ENCODE measurements at regions not wholly inside any gene's neighbourhood (a gene's known extent, or its start where the extent isn't known, plus 50 kb on each side); places are given as distances from the start of the nearest gene placed in this dataset.

DNA sequence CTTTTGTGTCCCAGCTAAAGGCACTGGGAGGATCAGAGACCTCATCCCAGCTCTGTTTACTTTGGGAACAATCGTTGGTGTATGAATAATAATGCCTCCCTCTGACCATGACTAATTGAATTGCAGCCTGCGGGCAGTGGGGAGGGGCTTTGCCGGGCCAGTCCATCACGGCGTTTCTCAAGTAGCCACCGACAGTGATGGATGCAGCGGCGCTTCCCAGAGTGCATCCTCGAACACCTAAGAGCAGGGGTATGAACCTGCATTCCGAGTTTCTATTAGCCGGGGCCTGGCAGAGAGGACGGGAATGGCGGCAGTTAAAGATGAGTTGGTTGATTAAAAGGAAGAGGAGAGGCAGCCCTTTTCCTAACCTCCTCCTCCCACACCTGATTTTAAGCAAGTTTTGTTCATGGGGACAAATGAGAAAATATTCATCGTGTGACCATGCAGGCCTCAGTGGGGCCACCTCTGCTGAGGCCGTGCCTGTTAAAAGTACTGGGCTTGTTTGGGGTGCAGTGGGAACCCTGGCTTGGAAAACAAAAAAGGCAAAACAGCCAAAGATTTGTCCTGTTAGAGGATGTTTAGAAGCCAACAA is 154.1 kb downstream of the FOXA2 start:
- peak; percentile 59 for DNase-seq

GRCh38 chr20:22429175-22430153 is 154.9 kb downstream of the FOXA2 start:
- no peak for DNase-seq

DNA sequence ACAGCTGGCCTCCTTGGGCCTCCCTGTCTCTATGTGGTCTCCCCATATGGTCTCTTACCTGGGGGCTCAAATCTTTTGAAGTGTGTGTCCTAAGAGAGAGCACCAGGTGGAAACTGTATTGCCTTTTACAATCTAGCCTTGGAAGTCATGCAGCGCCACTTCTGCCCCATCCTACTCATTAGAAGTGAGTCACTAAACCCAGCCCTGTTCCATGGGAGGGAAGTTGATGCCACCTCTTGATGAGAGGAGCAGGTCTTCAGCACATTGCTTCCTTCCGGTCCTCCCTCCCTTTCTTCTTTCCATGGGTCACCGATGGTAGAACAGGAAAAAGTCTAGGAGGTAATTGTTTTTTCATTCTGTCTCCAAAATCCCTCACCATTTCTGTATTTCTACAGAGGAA is 156.3 kb downstream of the FOXA2 start:
- DNase-seq: no peak

DNA sequence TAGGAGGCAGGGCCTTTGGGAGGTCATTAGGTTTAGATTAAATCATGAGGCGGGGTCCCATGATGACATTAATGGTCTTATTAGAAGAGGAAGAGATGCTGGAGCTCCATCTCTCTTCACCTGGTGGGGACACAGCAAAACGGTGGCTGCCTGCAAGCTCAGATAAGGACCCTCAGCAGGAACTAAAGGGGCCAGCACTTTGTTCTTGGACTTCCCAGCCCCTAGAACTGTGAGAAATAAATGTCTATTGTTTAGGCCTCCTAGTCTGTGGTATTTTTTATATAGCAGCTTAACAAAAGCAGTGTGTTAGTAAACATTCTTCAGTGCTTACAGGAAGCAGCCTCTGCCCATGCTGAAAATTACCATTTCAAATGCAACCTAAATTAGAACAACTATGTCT is 157.6 kb downstream of the FOXA2 start:
- no peak for DNase-seq

GRCh38 chr20:22425344-22426295 is 158.8 kb downstream of the FOXA2 start:
- DNase-seq: no peak

GRCh38 chr20:22423190-22423832 is 161.1 kb downstream of the FOXA2 start:
- DNase-seq: no peak

DNA sequence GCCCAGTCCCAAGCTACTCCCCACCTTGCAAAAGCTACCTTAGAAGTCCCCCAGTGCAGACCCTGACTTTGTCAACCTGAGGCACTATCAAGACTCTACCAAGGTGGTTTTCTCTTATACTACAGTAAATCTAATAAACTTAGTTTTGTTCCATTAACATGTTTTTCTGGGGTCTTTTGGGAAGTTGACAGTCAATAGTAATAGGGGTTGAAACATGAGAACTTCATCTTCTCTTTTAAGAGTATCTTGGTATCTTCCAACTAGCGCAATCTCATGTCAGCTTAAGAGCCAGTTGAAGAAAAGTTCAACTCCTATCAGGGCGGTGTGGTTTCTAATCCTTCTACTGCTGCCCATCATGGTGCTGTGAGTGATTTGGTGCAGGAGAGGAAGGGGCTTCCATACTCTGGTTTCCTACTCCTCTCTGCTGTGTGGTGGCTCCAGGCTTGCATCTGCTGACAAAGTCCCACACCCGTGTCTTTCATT is 164.2 kb downstream of the FOXA2 start:
- no peak for DNase-seq

DNA sequence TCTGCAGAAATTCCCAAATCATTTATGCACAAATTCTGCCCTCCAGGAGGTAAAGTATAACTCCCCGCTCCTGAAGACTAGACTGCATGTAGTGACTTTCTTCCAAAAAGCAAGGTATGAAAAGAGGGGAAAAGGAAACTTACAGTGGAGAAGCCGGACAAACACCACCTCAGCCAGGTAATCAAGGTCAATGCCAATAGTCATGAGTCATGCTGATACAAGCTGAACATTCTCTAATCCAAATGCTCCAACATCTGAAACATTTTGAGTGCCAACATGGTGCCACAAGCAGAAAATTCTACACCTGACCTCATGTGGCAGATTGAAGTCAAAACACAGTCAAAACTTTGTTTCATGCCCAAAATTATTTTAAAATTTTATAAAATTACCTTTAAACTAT is 165.6 kb downstream of the FOXA2 start:
- no peak for DNase-seq

DNA sequence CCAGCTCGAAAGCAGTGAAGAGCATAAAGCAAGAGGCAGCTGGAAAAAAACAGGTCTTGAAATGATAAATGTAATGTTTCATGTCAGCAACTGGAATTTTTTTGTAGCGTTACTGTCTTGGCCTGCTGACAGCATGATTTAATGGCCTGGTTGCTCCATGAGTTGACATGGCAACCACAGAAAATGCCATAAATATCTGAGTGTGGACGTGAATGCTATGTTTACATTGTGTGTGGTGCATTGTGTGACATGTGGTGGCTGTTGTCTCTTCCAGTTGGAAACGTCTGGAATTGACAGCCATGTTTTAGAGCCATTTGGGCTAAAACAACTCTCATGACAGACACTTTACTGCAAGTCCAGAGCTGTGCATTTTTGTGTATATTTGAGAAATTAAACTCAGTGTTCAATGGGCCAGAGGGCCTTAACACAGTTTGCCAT is 170.0 kb downstream of the FOXA2 start:
- DNase-seq: no peak

DNA sequence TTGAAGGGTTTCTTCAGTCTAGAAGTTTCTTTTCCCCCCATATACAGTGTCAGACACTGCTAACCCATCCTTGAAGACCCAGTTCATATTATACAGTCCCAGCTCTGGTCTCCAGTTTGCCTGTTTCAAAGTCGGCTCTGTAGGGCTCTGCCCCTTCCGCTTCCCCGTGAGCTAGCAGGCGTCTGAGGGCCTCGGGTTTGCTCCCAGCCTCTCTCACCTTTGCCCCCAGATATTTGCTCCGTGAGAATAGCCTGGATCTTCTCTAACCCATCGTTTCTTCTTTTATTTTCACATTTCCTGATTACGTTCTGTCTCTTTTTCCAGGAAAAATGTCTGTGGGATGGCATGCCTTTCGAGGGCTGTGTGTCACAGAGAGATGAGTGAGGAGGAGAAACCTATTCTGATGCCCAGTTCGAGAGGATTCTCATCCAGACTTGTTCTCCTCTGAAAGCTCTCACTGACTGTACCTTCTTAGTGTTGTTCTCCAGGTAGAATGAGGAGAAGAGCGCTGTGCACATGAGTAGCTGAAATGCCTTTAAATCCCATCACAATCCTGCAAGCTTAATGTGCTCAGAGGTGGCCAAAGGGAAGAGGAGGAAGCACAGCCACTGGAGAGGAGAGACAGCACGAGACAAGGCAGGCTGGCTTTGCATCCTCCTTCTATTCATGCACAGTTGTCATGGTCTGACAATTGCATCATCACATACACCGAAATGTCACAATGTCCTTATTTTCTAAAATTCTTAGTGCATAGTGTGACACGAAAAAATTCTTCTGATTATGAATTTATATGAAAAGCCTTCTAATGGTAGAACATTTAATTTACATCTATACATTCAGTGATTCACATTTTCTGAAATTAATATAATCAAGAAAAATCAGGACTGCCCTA is 171.1 kb downstream of the FOXA2 start:
- no peak for DNase-seq

DNA sequence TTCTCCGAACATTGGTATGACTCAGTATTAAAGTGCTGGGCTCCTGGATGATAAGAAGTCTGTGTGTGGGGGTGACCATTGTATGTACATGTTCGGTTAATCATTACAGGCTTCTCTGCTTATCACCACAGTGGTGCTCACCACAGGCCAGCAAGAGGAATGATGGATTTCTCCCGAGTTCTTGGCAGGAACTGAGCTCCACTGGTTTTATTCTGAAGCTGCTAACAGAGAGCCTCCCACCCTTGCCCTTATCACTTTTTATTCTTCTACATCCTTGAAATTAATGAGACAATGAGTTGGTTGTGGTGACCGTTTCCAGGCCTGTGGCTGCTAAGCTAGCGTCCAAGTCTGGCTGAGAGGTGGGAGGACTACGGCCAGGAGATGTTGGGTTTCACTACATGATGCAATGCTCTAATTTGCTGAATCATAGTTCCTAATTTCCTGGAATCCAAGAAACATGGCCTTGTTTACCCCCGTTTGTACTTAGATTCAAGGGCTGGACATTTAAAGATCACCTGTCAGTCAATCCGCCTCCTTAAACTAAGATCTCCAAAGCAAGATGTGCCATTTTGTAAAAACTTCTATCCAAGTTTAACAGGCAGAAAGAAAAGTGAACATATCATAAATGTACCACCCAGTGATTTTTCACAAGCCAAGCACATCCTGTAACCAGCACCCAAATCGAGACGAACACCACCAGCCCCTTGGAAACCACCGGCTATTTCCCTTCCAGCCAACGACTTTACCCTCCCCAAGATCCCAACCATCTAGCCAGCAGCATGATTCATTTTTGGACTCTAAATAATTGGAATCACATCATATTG is 172.5 kb downstream of the FOXA2 start:
- no peak for DNase-seq

DNA sequence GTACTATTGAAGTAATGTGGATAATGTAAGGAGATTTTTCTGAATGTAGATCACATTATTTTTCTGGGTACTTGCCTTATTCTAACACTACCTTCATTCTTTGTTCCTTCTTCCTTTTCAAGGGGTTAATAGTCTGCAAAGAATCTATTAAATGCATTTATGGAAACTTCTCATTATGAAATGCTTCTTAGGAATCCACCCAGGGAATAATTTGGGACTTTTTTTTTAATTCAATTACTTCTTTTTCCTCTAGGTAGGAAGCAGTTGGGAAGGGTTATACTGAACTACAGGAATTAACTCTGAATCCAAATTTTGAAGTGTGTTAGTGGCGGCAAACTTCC is 173.1 kb downstream of the FOXA2 start:
- no peak for DNase-seq

GRCh38 chr20:22410556-22411130 is 173.7 kb downstream of the FOXA2 start:
- DNase-seq: no peak

DNA sequence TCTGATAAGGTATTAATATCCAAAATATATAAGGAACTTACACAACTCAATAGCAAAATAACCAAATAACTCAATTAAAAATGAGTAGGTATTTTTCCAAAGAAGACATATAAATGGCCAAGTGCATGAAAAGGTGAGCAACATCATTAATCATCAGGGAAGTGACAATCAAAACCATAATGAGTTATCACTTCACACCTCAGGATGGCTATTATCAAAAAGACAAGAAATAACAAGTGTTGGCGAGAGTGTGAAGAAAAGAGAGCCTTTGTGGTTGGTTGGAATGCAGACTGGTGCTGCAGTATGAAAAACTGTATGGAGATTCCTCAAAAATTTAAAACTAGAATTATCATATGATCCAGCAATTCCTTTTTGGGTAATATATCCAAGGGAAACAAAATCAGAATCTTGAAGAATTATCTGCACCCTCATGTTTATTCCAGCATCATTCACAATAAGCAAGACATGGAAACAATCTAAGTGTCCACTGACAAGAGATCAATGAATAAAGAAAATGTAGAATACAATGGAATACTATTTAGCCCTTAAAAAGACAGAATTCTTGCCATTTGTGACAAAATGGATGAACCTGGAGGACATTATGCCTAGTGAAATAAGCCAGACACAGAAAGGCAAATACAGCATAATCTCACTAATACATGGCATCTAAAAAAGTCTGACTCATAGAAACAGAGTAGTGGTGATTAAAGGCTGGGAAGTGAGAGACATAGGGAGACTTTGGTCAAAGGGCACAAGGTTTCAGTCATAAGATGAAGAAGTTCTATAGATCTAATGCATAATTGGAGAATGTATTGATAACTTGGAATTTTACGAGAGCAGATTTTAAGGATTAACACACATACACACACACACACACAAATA is 175.6 kb downstream of the FOXA2 start:
- no peak for DNase-seq

DNA sequence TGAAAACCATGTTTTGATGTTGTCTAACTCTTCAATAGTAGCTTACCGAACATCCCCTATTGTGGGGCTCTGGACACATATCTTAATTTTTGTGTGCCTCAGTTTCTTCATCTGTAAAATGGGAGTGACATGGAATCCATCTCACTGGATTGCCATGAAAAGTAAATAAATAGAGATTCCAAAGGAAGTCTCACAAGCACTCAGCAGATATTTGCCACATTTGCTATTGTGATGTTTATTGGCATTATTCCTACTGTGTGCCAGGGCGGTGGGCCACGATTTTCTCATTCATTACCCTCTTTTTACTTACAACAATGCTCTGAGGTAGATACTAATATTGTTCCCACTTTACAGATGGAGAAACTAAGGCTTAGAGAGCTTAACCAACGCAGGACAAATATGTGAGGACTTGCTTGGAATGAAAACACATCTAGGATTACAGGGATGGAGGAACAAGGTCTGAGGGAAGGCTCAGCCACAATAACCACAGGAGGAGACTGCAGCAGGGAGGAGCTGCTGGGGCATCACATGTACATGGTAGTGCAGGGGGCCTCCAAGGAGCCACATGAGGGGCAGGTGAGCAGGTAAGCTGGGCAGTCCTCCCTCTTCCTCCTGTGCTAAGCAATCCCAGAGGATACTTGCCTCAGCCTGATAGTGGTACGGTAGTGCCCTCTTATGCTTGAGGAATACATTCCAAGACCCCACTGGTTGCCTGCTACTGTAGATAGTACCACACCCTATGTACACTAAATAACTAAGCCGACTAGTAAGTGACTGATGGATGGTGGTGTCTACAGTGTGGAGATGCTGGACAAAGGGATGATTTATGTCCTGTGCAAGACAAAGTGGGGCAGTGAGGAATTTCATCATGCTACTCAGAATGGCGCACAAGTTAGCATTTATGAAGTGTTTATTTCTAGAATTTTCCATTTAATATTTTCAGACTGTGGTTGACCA is 176.9 kb downstream of the FOXA2 start:
- no peak for DNase-seq

DNA sequence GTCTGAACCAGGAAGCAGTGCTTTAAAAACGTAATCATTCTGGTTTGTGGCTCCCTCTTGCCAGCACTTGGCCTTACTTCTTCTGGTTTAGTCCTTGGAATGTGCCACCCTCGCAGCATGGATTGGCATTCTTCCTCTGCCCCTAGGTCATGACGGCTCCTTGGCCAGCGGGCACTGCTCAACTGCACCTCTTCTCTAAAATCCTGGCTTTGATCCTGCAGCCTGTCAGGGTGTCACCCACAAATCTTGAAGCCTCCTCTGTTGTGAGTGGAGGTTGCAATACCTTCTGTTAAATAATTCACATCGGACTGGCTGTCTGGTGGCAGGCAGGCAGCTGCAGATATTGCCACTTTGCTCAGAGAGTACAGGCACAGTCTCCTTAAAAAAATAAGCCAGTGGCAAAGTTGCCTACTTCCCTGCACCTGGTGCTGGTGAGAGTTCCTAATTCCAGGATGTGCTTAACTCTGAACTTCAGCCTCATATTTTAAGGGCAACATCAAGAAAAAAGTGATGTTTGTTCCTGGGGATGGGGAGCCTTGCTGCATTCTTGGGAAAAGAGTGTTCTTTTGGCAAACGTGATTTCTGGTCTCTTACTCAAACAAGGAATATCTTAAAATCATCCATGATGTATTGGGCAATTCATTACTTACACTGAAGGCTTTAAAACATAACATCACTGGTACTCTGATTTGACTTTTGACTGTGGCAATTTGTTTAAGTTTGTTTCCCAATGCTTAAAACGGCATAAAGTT is 179.8 kb downstream of the FOXA2 start:
- no peak for DNase-seq
